A172 (cell line): ENCODE measurements at regions not wholly inside any gene's neighbourhood (a gene's known extent, or its start where the extent isn't known, plus 50 kb on each side); places are given as distances from the start of the nearest gene placed in this dataset.

Experiments used
- DNase-seq: peaks from one replicate; pipeline ENCODE4 v3.0.0-alpha.2; 2015; ENCODE audit warnings: low spot score

- no peak for DNase-seq
These were observed 65.8 kb downstream of the ETAA1 start for GRCh38 chr2:67462738-67463496.

GRCh38 chr2:67463810-67464209 lies 66.7 kb downstream of the ETAA1 start:
- peak; percentile 44 for DNase-seq

- DNase-seq, result no peak
These were observed 68.5 kb downstream of the ETAA1 start for GRCh38 chr2:67465623-67466022.

GRCh38 chr2:67466734-67467133 lies 69.6 kb downstream of the ETAA1 start:
- no peak for DNase-seq

GRCh38 chr2:67471681-67472080 lies 74.5 kb downstream of the ETAA1 start:
- no peak for DNase-seq

- peak; percentile 54 for DNase-seq
These were observed 80.0 kb downstream of the ETAA1 start for GRCh38 chr2:67476809-67477790.

GRCh38 chr2:67479261-67479660 lies 82.1 kb downstream of the ETAA1 start:
- DNase-seq, result no peak

GRCh38 chr2:67485431-67485830 lies 88.3 kb downstream of the ETAA1 start:
- DNase-seq, result peak; percentile 22

- DNase-seq, result peak; percentile 48
These were observed 89.1 kb downstream of the ETAA1 start for GRCh38 chr2:67486041-67486796.

GRCh38 chr2:67487993-67488392 lies 90.9 kb downstream of the ETAA1 start:
- no peak for DNase-seq

- DNase-seq, result no peak
These were observed 92.3 kb downstream of the ETAA1 start for GRCh38 chr2:67489396-67489795.

- DNase-seq, result no peak
These were observed 101.8 kb downstream of the ETAA1 start for GRCh38 chr2:67498931-67499330.

GRCh38 chr2:67499989-67500388 lies 102.9 kb downstream of the ETAA1 start:
- DNase-seq, result no peak

GRCh38 chr2:67500541-67500940 lies 103.4 kb downstream of the ETAA1 start:
- no peak for DNase-seq

- no peak for DNase-seq
These were observed 105.4 kb downstream of the ETAA1 start for GRCh38 chr2:67502346-67503065.

GRCh38 chr2:67503066-67503795 lies 106.1 kb downstream of the ETAA1 start:
- DNase-seq, result peak; percentile 83

GRCh38 chr2:67510745-67511144 lies 113.6 kb downstream of the ETAA1 start:
- DNase-seq, result no peak

GRCh38 chr2:67514515-67514914 lies 117.4 kb downstream of the ETAA1 start:
- DNase-seq, result peak; percentile 25

GRCh38 chr2:67515056-67515455 lies 117.9 kb downstream of the ETAA1 start:
- DNase-seq, result no peak

GRCh38 chr2:67515538-67515937 lies 118.4 kb downstream of the ETAA1 start:
- DNase-seq, result no peak

- no peak for DNase-seq
These were observed 119.2 kb downstream of the ETAA1 start for GRCh38 chr2:67516362-67516761.
